ENCODE measurements at regions not wholly inside any gene's neighbourhood (a gene's known extent, or its start where the extent isn't known, plus 50 kb on each side); places are given as distances from the start of the nearest gene placed in this dataset.
"Not testable (repeated sequence)": the region's sequence is repeated elsewhere in the genome, so short reads cannot be mapped to it uniquely, and the experiment has no call there.

DNA sequence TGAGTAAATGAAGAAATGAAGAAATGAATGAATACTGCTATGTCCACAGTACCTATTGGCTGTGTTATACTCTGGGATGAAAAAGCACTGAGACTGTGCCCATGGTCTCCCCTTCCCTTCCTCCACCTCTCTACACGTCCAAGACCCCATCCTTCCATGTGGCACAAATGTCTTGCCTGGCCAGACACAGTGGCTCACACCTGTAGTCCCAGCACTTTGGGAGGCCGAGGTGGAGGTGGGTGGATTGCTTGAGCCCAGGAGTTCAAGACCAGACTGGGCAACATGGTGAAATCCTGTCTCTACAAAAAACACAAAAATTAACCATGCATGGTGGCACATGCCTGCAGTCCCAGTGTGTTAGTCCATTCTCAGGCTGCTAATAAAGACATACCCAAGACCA lies 200.1 kb downstream of the FAM43A start:
- no peak overlapping the region for H3K4me3 Mint-ChIP-seq
- H3K27me3 Mint-ChIP-seq = no peaks in the 10 kb centered on the region
- peaks cover 12% of the 10 kb centered on the region for H3K9me3 Mint-ChIP-seq
- H3K36me3 Mint-ChIP-seq = no peaks in the 10 kb centered on the region
- no peak overlapping the region for H3K27ac Mint-ChIP-seq
- DNase-seq (ENCODE audit: extremely low spot score, unreplicated experiment) = peak; percentile 22
- TF ChIP-seq, protein P1, sequence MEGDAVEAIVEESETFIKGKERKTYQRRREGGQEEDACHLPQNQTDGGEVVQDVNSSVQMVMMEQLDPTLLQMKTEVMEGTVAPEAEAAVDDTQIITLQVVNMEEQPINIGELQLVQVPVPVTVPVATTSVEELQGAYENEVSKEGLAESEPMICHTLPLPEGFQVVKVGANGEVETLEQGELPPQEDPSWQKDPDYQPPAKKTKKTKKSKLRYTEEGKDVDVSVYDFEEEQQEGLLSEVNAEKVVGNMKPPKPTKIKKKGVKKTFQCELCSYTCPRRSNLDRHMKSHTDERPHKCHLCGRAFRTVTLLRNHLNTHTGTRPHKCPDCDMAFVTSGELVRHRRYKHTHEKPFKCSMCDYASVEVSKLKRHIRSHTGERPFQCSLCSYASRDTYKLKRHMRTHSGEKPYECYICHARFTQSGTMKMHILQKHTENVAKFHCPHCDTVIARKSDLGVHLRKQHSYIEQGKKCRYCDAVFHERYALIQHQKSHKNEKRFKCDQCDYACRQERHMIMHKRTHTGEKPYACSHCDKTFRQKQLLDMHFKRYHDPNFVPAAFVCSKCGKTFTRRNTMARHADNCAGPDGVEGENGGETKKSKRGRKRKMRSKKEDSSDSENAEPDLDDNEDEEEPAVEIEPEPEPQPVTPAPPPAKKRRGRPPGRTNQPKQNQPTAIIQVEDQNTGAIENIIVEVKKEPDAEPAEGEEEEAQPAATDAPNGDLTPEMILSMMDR (conservative IDR thresholded peaks at IDR 0.05) = no peak
- no peaks in the 10 kb centered on the region for H3K4me1 Mint-ChIP-seq (ENCODE audit: unreplicated experiment)

DNA sequence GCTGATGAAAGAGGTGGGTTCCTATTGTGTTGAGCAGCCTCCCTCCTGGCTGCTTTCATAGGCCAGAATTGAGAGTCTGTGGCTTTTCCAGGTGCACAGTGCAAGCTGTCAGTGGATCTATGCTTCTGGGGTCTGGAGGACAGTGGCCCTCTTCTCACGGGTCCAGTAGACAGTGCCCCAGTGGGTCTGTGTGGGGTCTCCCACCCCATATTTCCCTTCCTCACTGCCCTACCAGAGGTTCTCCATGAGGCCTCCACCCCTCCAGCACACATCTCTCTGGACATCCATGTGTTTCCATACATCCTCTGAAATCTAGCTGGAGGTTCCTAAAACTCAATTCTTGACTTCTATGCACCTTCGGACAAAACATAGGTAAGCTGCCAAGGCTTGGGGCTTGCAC lies 201.2 kb downstream of the FAM43A start:
- no peaks in the 10 kb centered on the region for H3K27me3 Mint-ChIP-seq
- TF ChIP-seq, protein P1 (conservative IDR thresholded peaks at IDR 0.05) = no peak
- H3K9me3 Mint-ChIP-seq = peaks cover 12% of the 10 kb centered on the region
- no peaks in the 10 kb centered on the region for H3K36me3 Mint-ChIP-seq
- DNase-seq (ENCODE audit: extremely low spot score, unreplicated experiment) = peak; percentile 18
- H3K4me1 Mint-ChIP-seq (ENCODE audit: unreplicated experiment) = no peaks in the 10 kb centered on the region
- no peak overlapping the region for H3K27ac Mint-ChIP-seq
- H3K4me3 Mint-ChIP-seq = no peak overlapping the region

DNA sequence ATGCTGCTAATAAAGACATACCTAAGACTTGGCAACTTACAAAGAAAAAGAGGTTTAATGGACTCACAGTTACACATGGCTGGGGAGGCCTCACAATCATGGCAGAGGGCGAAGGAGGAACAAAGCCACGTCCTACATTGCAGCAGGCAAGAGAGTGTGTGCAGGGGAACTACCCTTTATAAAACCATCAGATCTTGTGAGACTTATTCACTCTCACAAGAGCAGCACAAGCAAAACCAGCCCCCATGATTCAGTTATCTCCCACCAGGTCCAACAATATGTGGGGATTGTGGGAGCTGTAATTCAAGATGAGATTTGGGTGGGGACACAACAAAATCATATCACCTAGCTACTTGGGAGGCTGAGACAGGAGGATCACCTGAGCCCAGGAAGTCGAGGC lies 202.4 kb downstream of the FAM43A start:
- DNase-seq (ENCODE audit: extremely low spot score, unreplicated experiment) = not testable (repeated sequence)

DNA sequence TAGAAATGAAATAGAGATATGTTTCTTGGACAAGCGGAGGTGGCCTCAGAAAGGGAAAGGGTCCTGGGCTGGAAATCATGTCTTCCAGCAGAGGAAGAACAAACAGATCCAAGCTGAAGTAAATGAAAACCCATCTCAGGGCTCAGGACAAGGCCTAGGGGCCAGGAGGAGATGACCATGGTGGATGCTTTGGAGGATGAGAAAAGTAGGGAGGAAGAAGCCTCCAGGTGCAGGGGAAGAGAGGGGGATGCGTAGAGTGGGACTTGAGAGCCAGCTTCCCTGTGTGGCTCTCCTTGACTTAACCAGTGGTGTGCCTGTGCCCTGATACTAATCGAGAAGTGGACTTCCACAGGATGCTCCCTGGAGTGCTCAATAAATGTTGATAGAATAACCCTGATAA lies 203.2 kb downstream of the FAM43A start:
- no peaks in the 10 kb centered on the region for H3K27me3 Mint-ChIP-seq
- no peaks in the 10 kb centered on the region for H3K36me3 Mint-ChIP-seq
- peaks cover 9% of the 10 kb centered on the region for H3K9me3 Mint-ChIP-seq
- H3K27ac Mint-ChIP-seq = no peak overlapping the region
- peak; percentile 27 for DNase-seq (ENCODE audit: extremely low spot score, unreplicated experiment)
- no peak overlapping the region for H3K4me3 Mint-ChIP-seq
- no peaks in the 10 kb centered on the region for H3K4me1 Mint-ChIP-seq (ENCODE audit: unreplicated experiment)
- TF ChIP-seq, protein P1 (conservative IDR thresholded peaks at IDR 0.05) = no peak

More for the DNA sequence above, 202.4 kb downstream of the FAM43A start:
- not testable (repeated sequence) for H3K4me1 Mint-ChIP-seq (ENCODE audit: unreplicated experiment); H3K27me3 Mint-ChIP-seq; H3K36me3 Mint-ChIP-seq; H3K4me3 Mint-ChIP-seq; H3K27ac Mint-ChIP-seq
- peaks cover 12% of the 10 kb centered on the region for H3K9me3 Mint-ChIP-seq

DNA sequence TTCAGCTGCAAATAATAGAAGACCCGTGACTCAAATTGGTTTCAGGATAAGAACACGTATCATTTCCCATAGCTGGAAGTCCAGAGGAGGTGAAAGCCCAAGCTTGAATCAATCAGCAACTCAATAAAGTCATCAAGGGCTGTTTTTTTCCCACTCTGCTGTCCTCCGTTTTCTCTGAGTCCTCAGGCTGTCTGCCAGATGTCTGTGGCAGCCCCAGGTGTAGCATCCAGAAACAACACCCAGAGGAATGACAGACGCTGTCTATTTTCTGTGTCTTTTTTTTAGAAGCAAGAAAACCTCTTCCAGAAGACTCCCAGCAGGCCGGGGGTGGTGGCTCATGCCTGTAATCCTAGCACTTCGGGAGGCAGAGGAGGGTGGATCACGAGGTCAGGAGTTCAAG lies 204.4 kb downstream of the FAM43A start:
- no peaks in the 10 kb centered on the region for H3K36me3 Mint-ChIP-seq
- no peak overlapping the region for H3K27ac Mint-ChIP-seq
- peaks cover 8% of the 10 kb centered on the region for H3K9me3 Mint-ChIP-seq
- no peak overlapping the region for H3K4me3 Mint-ChIP-seq
- peak; percentile 29 for DNase-seq (ENCODE audit: extremely low spot score, unreplicated experiment)
- no peaks in the 10 kb centered on the region for H3K27me3 Mint-ChIP-seq
- H3K4me1 Mint-ChIP-seq (ENCODE audit: unreplicated experiment) = no peaks in the 10 kb centered on the region
- TF ChIP-seq, protein P1 (conservative IDR thresholded peaks at IDR 0.05) = no peak

DNA sequence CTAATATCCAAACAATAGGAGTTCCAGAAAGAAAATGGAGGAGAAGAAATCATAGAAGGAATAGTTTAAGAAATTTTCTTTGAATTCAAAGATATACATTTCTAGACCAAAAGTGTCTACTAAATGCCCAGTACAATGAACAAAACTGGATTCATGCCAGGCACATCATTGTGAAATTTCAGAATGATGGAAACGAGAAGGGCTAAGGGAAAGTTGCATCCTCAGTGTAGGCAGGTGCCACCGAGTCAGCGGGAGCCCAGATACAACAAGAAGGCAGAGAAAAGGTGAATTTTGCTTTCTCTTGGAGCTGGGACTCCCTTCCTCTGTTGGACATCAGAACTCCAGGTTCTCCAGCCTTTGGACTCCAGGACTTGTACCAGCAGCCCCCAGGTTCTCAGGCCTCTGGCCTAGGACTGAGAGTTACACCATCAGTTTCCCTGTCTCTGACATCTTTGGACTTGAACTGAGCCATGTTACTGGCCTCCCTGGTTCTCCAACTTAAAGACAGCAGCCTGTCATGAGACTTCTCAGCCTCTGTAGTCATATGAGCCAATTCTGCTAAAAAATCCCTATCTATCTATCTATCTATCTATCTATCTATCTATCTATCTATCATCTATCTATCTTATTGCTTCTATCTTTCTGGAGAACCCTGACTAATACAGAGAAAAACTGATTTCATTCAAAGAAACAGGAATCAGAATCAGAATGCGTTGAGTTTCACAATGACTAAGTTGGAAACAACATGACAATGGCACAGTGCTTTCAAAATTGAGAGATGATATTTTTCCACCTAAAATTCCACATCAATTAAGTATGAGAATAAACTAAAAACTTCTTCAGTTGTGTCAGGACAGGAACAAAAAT lies 207.7 kb downstream of the FAM43A start:
- H3K9me3 Mint-ChIP-seq = peaks cover 10% of the 10 kb centered on the region
- DNase-seq (ENCODE audit: extremely low spot score, unreplicated experiment) = no peak
- no peaks in the 10 kb centered on the region for H3K36me3 Mint-ChIP-seq
- no peak overlapping the region for H3K4me3 Mint-ChIP-seq
- no peak overlapping the region for H3K27ac Mint-ChIP-seq
- H3K4me1 Mint-ChIP-seq (ENCODE audit: unreplicated experiment) = no peaks in the 10 kb centered on the region
- H3K27me3 Mint-ChIP-seq = no peaks in the 10 kb centered on the region
- TF ChIP-seq, protein P1 (conservative IDR thresholded peaks at IDR 0.05) = no peak
